HEK293T (cell line): ENCODE measurements at regions not wholly inside any gene's neighbourhood (a gene's known extent, or its start where the extent isn't known, plus 50 kb on each side); places are given as distances from the start of the nearest gene placed in this dataset.

Experiments used
- CTCF ChIA-PET: fragments of 350-600 bp; formaldehyde crosslinking; extraction: SDS; loops from one replicate; lab custom pipeline; 2021; ENCODE audit warnings: antibody characterized with exemption, inconsistent platforms; lab: Yijun Ruan, JAX
- POLR2A ChIA-PET: fragments of 350-600 bp; formaldehyde crosslinking; extraction: SDS; loops from one replicate; lab custom pipeline; 2020; ENCODE audit warnings: antibody characterized with exemption, inconsistent platforms; lab: Yijun Ruan, JAX
- DNase-seq: peaks from one replicate; pipeline ENCODE4 v3.0.0; 2012; ENCODE audit warnings: mixed read lengths; ENCODE audit errors: extremely low spot score
- ARNT ChIP-seq: fragments of 450-650 bp; IDR thresholded peaks from 2 replicates; pipeline ENCODE4 v1.6.1; 2017; ENCODE audit warnings: mild to moderate bottlenecking
- BHLHE40 ChIP-seq: fragments of 450-650 bp; IDR thresholded peaks from 2 replicates; pipeline ENCODE4 v1.6.1; 2016; ENCODE audit warnings: mild to moderate bottlenecking, moderate library complexity, borderline replicate concordance
- CTBP1 ChIP-seq: fragments of 450-650 bp; IDR thresholded peaks from 2 replicates; pipeline ENCODE4 v1.6.1; 2016; ENCODE audit warnings: borderline replicate concordance
- ELF4 ChIP-seq: fragments of 450-650 bp; IDR thresholded peaks from 2 replicates; pipeline ENCODE4 v1.6.1; 2017; ENCODE audit warnings: antibody characterized with exemption
- FOXA1 ChIP-seq: fragments of 450-650 bp; IDR thresholded peaks from 2 replicates; pipeline ENCODE4 v1.6.1; 2016; ENCODE audit warnings: mild to moderate bottlenecking
- FOXK2 ChIP-seq: fragments of 450-650 bp; IDR thresholded peaks from 2 replicates; pipeline ENCODE4 v1.6.1; 2016; ENCODE audit warnings: mild to moderate bottlenecking
- FOXM1 ChIP-seq: fragments of 450-650 bp; IDR thresholded peaks from 2 replicates; pipeline ENCODE4 v1.6.1; 2017; ENCODE audit warnings: mild to moderate bottlenecking, borderline replicate concordance
- HDGF ChIP-seq: fragments of 450-650 bp; IDR thresholded peaks from 2 replicates; pipeline ENCODE4 v1.6.1; 2017; ENCODE audit warnings: antibody characterized with exemption, borderline replicate concordance
- L3MBTL2 ChIP-seq: fragments of 450-650 bp; conservative IDR thresholded peaks from 2 replicates; pipeline ENCODE4 v1.6.1; 2016; ENCODE audit warnings: mild to moderate bottlenecking
- LEF1 ChIP-seq: fragments of 450-650 bp; IDR thresholded peaks from 2 replicates; pipeline ENCODE4 v1.6.1; 2017; ENCODE audit warnings: mild to moderate bottlenecking, borderline replicate concordance
- NFRKB ChIP-seq: fragments of 450-650 bp; IDR thresholded peaks from 2 replicates; pipeline ENCODE4 v1.6.1; 2016; ENCODE audit warnings: mild to moderate bottlenecking, moderate library complexity
- SP1 ChIP-seq: fragments of 450-650 bp; IDR thresholded peaks from 2 replicates; pipeline ENCODE4 v1.6.1; 2017
- SUZ12 ChIP-seq: fragments of 450-650 bp; IDR thresholded peaks from 2 replicates; pipeline ENCODE4 v1.6.1; 2016; ENCODE audit warnings: mild to moderate bottlenecking
- TARDBP ChIP-seq: fragments of 450-650 bp; IDR thresholded peaks from 2 replicates; pipeline ENCODE4 v1.6.1; 2016
- ZNF384 ChIP-seq: fragments of 450-650 bp; IDR thresholded peaks from 2 replicates; pipeline ENCODE4 v1.6.1; 2016
- TF ChIP-seq, protein P1 (sequence below): fragments of 450-650 bp; IDR thresholded peaks from 2 replicates; pipeline ENCODE4 v1.6.1; 2016

DNA sequence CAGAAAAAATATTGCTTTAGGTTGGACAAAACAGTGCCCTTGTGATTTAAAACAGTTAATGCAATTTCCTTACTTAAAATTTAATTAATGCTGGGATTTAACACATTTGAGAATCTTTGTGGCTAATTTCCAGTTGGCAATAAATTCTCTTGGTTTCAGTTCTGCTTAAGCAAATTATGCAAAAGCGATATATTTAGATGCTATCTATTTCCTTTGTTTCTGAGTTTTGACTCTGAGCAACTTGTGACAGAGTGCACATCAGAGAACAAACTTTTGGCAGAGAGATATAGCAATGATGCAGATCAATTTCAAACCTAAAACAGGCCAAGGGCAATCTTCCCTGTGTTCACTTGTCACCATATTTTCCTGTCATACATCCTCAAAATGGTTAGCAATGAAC, 933.6 kb upstream of the ZWINT start:
- no peak for DNase-seq
- ChIA-PET POLR2A (no interaction called here), CTCF (no interaction called here)
- TF ChIP-seq L3MBTL2, result no peak
- TF ChIP-seq SP1, result no peak
- TF ChIP-seq FOXK2, result no peak
- no peak for TF ChIP-seq ELF4
- TF ChIP-seq SUZ12, result no peak
- TF ChIP-seq, protein P1, sequence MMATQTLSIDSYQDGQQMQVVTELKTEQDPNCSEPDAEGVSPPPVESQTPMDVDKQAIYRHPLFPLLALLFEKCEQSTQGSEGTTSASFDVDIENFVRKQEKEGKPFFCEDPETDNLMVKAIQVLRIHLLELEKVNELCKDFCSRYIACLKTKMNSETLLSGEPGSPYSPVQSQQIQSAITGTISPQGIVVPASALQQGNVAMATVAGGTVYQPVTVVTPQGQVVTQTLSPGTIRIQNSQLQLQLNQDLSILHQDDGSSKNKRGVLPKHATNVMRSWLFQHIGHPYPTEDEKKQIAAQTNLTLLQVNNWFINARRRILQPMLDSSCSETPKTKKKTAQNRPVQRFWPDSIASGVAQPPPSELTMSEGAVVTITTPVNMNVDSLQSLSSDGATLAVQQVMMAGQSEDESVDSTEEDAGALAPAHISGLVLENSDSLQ, result no peak
- TF ChIP-seq FOXA1, result no peak
- TF ChIP-seq FOXM1, result no peak
- no peak for TF ChIP-seq CTBP1
- TF ChIP-seq NFRKB, result no peak
- TF ChIP-seq BHLHE40, result no peak
- no peak for TF ChIP-seq TARDBP
- no peak for TF ChIP-seq HDGF
- TF ChIP-seq LEF1, result no peak
- no peak for TF ChIP-seq ZNF384
- TF ChIP-seq ARNT, result no peak

DNA sequence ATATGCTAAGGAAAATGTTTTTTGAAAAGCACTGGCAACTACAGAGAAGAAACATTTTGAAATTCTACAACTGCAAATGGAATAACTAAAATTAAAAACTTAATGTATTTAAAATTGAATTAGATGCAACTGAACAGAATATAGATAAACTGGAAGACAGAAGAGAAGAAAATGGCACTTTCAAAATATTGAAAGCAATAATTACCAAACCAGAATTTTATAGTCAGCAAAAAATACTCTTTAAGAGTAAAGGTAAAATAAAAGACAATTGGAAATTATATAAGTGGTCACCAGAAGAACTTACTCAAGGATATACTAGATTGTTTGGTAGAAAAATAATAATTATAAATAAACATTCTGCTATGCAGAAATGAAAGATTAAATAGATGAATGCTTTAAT, 927.7 kb upstream of the ZWINT start:
- no peak for DNase-seq
- TF ChIP-seq CTBP1 (no peak), ARNT (no peak), FOXM1 (no peak), ZNF384 (no peak), FOXK2 (no peak), BHLHE40 (no peak), HDGF (no peak), ELF4 (no peak), L3MBTL2 (no peak), FOXA1 (no peak), SUZ12 (no peak), TARDBP (no peak), NFRKB (no peak), LEF1 (no peak), SP1 (no peak)
- TF ChIP-seq, protein P1, result no peak
- ChIA-PET POLR2A (no interaction called here), CTCF (no interaction called here)

GRCh38 chr10:57262892-57263291, 901.8 kb upstream of the ZWINT start:
- ChIA-PET POLR2A (no interaction called here), CTCF (no interaction called here)
- no peak for DNase-seq
- TF ChIP-seq SP1 (no peak), ELF4 (no peak), TARDBP (no peak), FOXM1 (no peak), L3MBTL2 (no peak), FOXK2 (no peak), NFRKB (no peak)

DNA sequence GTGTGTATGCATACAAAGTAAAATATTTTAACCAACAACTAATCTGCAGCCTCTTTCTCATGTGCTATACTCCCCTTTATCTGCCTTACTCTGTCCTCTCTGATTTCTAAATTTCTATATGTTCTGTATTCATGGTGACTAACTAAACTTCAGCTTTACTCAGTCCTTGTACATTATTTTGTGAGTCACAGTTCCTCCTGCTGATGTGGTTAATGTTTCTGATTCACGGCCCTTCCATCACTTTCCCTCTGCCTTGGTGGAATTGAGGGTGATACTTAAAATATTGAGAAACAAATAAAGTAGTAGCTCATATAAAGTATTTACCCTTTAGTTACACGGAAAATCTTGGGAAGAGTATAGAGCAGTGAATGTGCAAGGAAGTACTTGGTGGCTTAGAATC, 899.1 kb upstream of the ZWINT start:
- TF ChIP-seq FOXK2, result no peak
- no peak for TF ChIP-seq CTBP1
- no peak for TF ChIP-seq TARDBP
- ChIA-PET CTCF (no interaction called here), POLR2A (no interaction called here)
- DNase-seq, result no peak

GRCh38 chr10:57249615-57250281, 888.7 kb upstream of the ZWINT start:
- no peak for DNase-seq
- ChIA-PET CTCF (no interaction called here), POLR2A (no interaction called here)
- no peak for TF ChIP-seq NFRKB
- TF ChIP-seq ARNT, result no peak
- TF ChIP-seq, protein P1, result no peak
- no peak for TF ChIP-seq FOXM1
- TF ChIP-seq BHLHE40, result no peak
- TF ChIP-seq L3MBTL2, result no peak

GRCh38 chr10:57247271-57247670, 886.2 kb upstream of the ZWINT start:
- no peak for DNase-seq
- ChIA-PET POLR2A (no interaction called here), CTCF (no interaction called here)
- no peak for TF ChIP-seq ZNF384
- TF ChIP-seq BHLHE40, result no peak
- TF ChIP-seq ELF4, result no peak
- TF ChIP-seq FOXA1, result no peak
- no peak for TF ChIP-seq FOXM1
- TF ChIP-seq, protein P1, result no peak
- TF ChIP-seq NFRKB, result no peak
- no peak for TF ChIP-seq HDGF
- no peak for TF ChIP-seq LEF1
- TF ChIP-seq L3MBTL2, result no peak
- no peak for TF ChIP-seq ARNT
- no peak for TF ChIP-seq TARDBP
- no peak for TF ChIP-seq SUZ12
- TF ChIP-seq FOXK2, result no peak
- no peak for TF ChIP-seq CTBP1
